GM10266 (cell line): ENCODE measurements at regions not wholly inside any gene's neighbourhood (a gene's known extent, or its start where the extent isn't known, plus 50 kb on each side); places are given as distances from the start of the nearest gene placed in this dataset.

ENCODE experiments used
- DNase-seq: peaks from one replicate; pipeline ENCODE4 v3.0.0; 2012; ENCODE audit errors: extremely low spot score
- CTCF ChIP-seq: IDR thresholded peaks from 2 replicates; pipeline ENCODE4 v1.5.1; 2012; ENCODE audit warnings: mild to moderate bottlenecking, low read depth; ENCODE audit not compliant: control insufficient read depth, insufficient read depth; ENCODE audit errors: missing control alignments

- no peak for DNase-seq
- no peak for TF ChIP-seq CTCF
These were observed 98.1 kb upstream of the TAF11L2 start for GRCh38 chr5:17399931-17400330.

GRCh38 chr5:17400724-17401469 is 97.1 kb upstream of the TAF11L2 start:
- no peak for DNase-seq
- TF ChIP-seq CTCF, result no peak

DNA sequence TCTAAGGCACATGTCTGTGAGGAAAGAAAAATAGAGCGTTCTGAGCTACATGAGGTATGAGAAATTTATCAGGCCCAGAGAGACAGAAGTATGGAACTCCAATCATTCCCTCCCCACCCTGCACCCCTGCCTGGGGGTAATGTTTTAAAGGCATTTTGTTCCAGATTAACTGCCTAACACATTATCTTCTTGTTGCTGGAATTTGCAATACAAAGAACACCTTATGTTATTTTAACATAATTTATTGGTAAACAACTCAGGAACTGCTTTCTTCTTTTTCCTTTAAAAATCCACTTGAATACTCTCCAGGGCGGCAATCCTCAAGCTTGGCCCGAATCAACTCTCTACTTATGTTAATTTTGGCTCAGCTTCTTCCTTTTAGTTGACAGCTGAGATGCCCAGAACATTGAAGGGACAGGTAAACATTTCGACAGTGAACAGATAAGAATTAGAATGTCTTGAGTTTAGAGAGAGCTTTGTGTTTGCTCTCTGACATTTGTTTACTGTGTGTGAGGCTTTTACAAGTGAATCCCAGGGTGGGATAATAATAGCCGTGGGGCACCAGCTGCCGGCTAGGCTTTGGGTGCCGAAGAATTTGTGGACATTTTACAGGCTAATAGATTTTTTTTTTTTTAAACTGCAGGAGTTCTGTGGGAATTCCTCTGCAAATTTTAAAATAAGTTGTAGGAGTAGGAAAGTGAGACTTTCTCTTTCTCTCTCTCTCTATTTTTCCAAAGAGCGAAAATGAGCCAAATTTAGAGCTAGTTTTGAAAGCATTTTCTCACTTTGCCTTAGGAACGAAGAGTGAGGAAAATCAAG is 96.4 kb upstream of the TAF11L2 start:
- DNase-seq, result no peak
- no peak for TF ChIP-seq CTCF

DNA sequence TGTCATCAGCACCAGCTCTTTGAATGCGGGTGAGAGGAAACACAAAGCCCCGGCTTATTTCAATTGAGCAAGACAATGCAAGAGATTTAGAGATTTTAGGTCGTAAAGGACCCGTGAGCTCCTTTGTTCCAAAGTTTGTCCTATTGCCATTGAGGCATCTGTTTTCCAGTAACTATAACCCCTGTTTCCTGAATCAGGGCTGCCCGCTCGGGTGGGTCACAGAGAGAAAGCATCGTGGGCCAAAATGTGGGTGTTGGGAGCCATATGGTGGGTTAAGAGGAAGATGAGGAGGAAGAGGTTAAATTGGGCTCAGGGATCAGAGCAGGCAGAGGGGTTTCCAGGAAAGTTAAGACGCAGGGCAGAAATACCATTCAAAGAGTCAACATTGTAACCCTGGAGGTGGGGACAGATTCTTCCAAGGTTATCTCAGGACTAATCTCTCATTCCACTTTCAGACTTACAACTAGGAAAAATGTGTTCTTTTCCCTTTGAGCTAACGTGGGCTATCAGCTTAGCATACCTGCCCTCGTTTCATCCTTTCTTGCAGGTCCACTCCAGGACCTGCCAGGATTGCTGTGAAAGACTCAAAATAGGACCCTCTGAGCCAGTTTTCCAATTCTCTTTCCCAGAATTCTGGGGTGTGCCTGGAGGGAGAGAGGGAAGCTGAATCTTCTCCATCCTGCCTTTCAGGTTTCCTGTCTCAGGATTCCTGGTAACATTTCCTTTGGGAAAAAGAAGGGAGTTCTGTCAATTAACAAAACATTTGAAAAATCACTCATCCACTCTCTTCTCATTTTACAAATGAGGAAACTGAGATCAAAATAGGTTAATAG is 95.5 kb upstream of the TAF11L2 start:
- TF ChIP-seq CTCF, result no peak
- DNase-seq, result no peak

DNA sequence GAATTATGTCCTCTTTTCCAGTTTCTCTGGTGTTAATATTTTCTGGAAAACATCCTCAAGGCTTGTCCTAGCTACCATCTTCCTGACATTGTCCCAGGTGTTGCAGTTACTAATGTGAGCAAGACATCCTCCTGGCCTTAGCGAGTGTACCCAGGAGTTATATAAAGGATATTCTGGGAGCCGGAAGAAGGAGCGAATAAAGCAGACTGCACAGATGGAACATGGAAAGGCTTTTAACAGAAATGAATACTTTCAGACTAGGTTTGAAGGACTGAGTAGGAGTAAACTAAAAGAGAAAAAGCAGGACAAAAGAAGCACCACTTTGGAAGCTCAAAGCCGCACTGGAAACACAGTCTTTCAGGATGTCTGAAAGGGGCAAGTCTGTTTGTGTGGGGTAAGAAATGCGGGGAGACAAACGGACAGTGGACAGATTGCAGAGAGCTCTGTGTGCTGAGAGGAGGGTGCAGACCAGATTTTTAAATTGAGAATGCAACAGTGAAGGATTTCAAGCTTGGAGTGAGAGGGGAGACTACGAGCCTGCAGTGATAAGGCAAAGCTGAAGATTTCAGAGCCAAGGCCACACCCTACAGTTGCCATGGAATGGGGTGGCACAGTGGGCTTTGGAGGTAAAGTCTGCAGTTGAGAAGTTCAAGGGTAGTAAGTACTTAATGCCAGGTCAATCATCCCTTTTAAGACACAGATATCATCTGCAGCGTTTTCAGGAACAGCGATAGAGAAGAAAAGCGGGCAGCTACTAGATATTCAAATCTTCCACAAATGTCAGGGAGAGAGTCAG is 94.1 kb upstream of the TAF11L2 start:
- TF ChIP-seq CTCF, result no peak
- no peak for DNase-seq

DNA sequence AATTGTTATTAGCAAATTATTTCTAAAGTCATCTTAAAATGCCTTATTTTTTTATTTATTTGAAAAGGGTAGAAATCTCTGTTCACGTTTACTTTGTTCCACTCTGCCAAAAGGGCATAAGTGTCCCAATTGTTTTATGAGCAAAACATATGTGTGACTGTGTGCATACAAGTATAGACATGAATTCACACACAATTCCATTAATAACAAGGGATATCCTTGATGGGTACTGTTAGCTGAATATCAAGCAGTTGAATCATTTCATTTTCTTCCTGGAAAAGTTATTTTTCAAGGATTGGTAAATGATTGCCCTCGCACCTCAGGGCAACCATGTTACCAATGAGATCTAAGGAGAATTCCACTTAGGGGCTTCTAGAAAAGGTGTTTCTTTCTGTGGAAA is 92.1 kb upstream of the TAF11L2 start:
- TF ChIP-seq CTCF, result no peak
- DNase-seq, result no peak
